ENCODE measurements at regions not wholly inside any gene's neighbourhood (a gene's known extent, or its start where the extent isn't known, plus 50 kb on each side); places are given as distances from the start of the nearest gene placed in this dataset.
A peak's percentile ranks its signal among the peaks of the same experiment; 100 is the strongest.

- no peak for DNase-seq
These were observed 158.1 kb upstream of the VCX3A start for GRCh38 chrX:6693051-6693450.

GRCh38 chrX:6685489-6685888 is 150.6 kb upstream of the VCX3A start:
- no peak for DNase-seq

GRCh38 chrX:6683353-6683752 is 148.4 kb upstream of the VCX3A start:
- no peak for DNase-seq

- no peak for DNase-seq
These were observed 146.7 kb upstream of the VCX3A start for GRCh38 chrX:6681521-6682145.

GRCh38 chrX:6679988-6680387 is 145.1 kb upstream of the VCX3A start:
- DNase-seq, result no peak

- DNase-seq, result no peak
These were observed 144.6 kb upstream of the VCX3A start for GRCh38 chrX:6679550-6679949.

- DNase-seq, result no peak
These were observed 143.4 kb upstream of the VCX3A start for GRCh38 chrX:6678313-6678712.

- DNase-seq, result no peak
These were observed 139.8 kb upstream of the VCX3A start for GRCh38 chrX:6674734-6675133.

- no peak for DNase-seq
These were observed 132.3 kb upstream of the VCX3A start for GRCh38 chrX:6667048-6667768.

- no peak for DNase-seq
These were observed 131.7 kb upstream of the VCX3A start for GRCh38 chrX:6666624-6667023.

- DNase-seq, result no peak
These were observed 126.8 kb upstream of the VCX3A start for GRCh38 chrX:6661736-6662135.

- DNase-seq, result no peak
These were observed 125.8 kb upstream of the VCX3A start for GRCh38 chrX:6660567-6661264.

- no peak for DNase-seq
These were observed 110.3 kb upstream of the VCX3A start for GRCh38 chrX:6645216-6645615.

- DNase-seq, result peak; percentile 18
These were observed 109.5 kb upstream of the VCX3A start for GRCh38 chrX:6644411-6644810.

GRCh38 chrX:6640727-6641126 is 105.8 kb upstream of the VCX3A start:
- DNase-seq, result no peak

GRCh38 chrX:6614506-6614905 is 79.6 kb upstream of the VCX3A start:
- no peak for DNase-seq

GRCh38 chrX:6599230-6599860 is 64.4 kb upstream of the VCX3A start:
- DNase-seq, result no peak

All from RPMI8226 (cell line).